ENCODE measurements at regions not wholly inside any gene's neighbourhood (a gene's known extent, or its start where the extent isn't known, plus 50 kb on each side); places are given as distances from the start of the nearest gene placed in this dataset.

DNA sequence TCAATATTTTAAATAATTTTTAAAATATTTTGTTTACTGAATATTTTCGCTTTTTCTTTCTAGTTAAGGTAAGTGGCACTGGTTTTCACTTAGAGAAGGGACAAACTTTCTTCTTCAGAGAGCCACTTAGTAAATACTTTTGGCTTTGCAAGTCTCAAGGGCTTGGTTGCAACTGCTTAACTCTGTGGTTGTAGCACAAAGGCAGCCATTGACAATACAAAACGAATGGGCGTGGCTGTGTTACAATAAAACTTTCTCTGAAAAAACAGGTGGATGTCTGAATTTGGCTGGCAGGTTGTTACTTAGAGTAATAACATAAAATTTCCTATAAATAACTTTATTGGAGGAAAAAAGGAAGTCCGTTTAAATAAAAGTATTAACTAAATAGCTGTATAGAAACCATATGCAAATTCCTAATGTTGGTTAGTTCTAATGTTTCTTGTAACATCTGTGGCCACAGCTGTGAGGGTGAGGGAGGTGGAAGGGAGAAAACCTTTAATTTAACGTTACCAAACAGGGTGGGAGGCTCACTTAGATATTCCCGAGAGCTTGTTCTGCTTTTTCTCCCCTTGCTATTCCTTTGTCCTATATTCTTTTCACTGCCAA lies 62.4 kb upstream of the TNP1 start:
- H3K23ac ChIP-seq (ENCODE audit: low read depth, low read length, poor library complexity): no peak overlapping the region
- H3K4me1 ChIP-seq (ENCODE audit: control insufficient read depth in 2 of 2, insufficient read depth in 1 of 2, low read depth in 1 of 2, low read length in 2 of 2): peaks cover 20 to 27% of the 10 kb centered on the region in 2 donors
- no peaks in the 10 kb centered on the region for H3K27me3 ChIP-seq (ENCODE audit: control insufficient read depth in 3 of 3, insufficient read depth in 3 of 3, low read depth in 1 of 3, low read length in 3 of 3)
- no peak overlapping the region for H3K27ac ChIP-seq (replicated peaks; ENCODE audit: low read length)
- H3K4me3 ChIP-seq (ENCODE audit: low read length in 2 of 2): no peak overlapping the region
- H2BK120ac ChIP-seq (ENCODE audit: low read depth, low read length): no peak overlapping the region
- WGBS, 2 donors (ENCODE audit: extremely low coverage in 2 of 2, insufficient read length in 2 of 2, insufficient replicate concordance in 1 of 2): no CpG with 5 or more reads among the region's 6 CpGs
- H3K18ac ChIP-seq (ENCODE audit: low read length): no peak overlapping the region
- H3K4ac ChIP-seq (ENCODE audit: low read length): no peak overlapping the region
- H2BK15ac ChIP-seq (ENCODE audit: low read length): no peak overlapping the region
- no peak overlapping the region for H4K8ac ChIP-seq (ENCODE audit: low read depth, low read length)
- H3K79me1 ChIP-seq (ENCODE audit: low read depth, low read length): no peaks in the 10 kb centered on the region
- H3K14ac ChIP-seq (ENCODE audit: low read length): no peak overlapping the region
- H2BK12ac ChIP-seq (ENCODE audit: low read length): no peak overlapping the region
- no peak for DNase-seq (ENCODE audit: low spot score)
- H2AFZ ChIP-seq (ENCODE audit: low read length): no peak overlapping the region
- H2BK5ac ChIP-seq (ENCODE audit: low read length): no peak overlapping the region
- H3K9me3 ChIP-seq (replicated peaks in 1 of 2; ENCODE audit: control insufficient read depth in 2 of 2, insufficient read depth in 1 of 2, low read depth in 1 of 2, low read length in 2 of 2): peaks cover 2 to 14% of the 10 kb centered on the region in 2 donors
- no peak overlapping the region for H3K4me2 ChIP-seq (ENCODE audit: insufficient read depth, low read length, poor library complexity, severe bottlenecking)
- H3K9ac ChIP-seq (ENCODE audit: low read depth, low read length, poor library complexity): no peak overlapping the region
- H3K36me3 ChIP-seq (replicated peaks in 1 of 2; ENCODE audit: control insufficient read depth in 2 of 2, insufficient read depth in 2 of 2, low read length in 2 of 2): no peaks in the 10 kb centered on the region
- H2AK5ac ChIP-seq (ENCODE audit: low read depth, low read length): no peak overlapping the region
- no peak overlapping the region for H4K91ac ChIP-seq (ENCODE audit: low read depth, low read length, poor library complexity)

DNA sequence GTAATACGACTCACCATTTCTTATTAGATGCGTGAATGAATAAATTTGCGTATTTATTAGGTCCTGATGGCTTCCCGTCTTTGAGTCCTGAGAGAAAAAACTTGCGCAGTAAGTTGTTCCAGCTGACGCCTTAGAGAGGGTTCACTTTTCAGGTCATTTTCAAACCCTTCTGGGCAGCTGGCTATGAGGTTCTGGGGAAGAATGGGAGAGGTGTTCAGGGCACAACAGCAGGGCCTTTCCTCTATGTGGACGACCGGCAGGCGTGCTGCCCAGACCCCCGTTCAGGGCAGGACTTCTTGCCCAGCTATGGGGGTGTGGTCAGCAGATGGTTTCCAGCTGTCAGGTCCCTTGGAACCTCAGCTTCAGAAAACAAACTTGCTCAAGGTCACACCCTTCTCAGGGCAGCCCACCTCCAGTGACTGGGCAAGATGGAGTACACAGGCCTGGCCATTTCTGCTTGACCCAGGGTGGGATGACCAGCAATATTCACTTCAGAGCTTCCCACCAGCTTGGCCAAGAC lies 61.1 kb upstream of the TNP1 start:
- no peaks in the 10 kb centered on the region for H3K79me1 ChIP-seq (ENCODE audit: low read depth, low read length)
- no peak overlapping the region for H3K14ac ChIP-seq (ENCODE audit: low read length)
- peak overlapping the region; percentile 54 for H3K18ac ChIP-seq (ENCODE audit: low read length)
- no peak overlapping the region for H3K4me3 ChIP-seq (ENCODE audit: low read length in 2 of 2)
- no peak overlapping the region for H4K91ac ChIP-seq (ENCODE audit: low read depth, low read length, poor library complexity)
- no peak overlapping the region for H4K8ac ChIP-seq (ENCODE audit: low read depth, low read length)
- no peak overlapping the region for H2BK12ac ChIP-seq (ENCODE audit: low read length)
- no peak overlapping the region for H2BK5ac ChIP-seq (ENCODE audit: low read length)
- no peak overlapping the region for H3K4ac ChIP-seq (ENCODE audit: low read length)
- H3K9me3 ChIP-seq (replicated peaks in 1 of 2; ENCODE audit: control insufficient read depth in 2 of 2, insufficient read depth in 1 of 2, low read depth in 1 of 2, low read length in 2 of 2): peaks cover 2 to 19% of the 10 kb centered on the region in 2 donors
- H3K4me2 ChIP-seq (ENCODE audit: insufficient read depth, low read length, poor library complexity, severe bottlenecking): no peak overlapping the region
- peak overlapping the region; percentile 50 for H2AK5ac ChIP-seq (ENCODE audit: low read depth, low read length)
- no peak overlapping the region for H3K23ac ChIP-seq (ENCODE audit: low read depth, low read length, poor library complexity)
- no CpG with 5 or more reads among the region's 10 CpGs for WGBS, 2 donors (ENCODE audit: extremely low coverage in 2 of 2, insufficient read length in 2 of 2, insufficient replicate concordance in 1 of 2)
- peaks cover 21 to 24% of the 10 kb centered on the region in 2 donors for H3K4me1 ChIP-seq (ENCODE audit: control insufficient read depth in 2 of 2, insufficient read depth in 1 of 2, low read depth in 1 of 2, low read length in 2 of 2)
- DNase-seq (ENCODE audit: low spot score): no peak
- H3K36me3 ChIP-seq (replicated peaks in 1 of 2; ENCODE audit: control insufficient read depth in 2 of 2, insufficient read depth in 2 of 2, low read length in 2 of 2): no peaks in the 10 kb centered on the region
- H3K27me3 ChIP-seq (ENCODE audit: control insufficient read depth in 3 of 3, insufficient read depth in 3 of 3, low read depth in 1 of 3, low read length in 3 of 3): no peaks in the 10 kb centered on the region
- H2AFZ ChIP-seq (ENCODE audit: low read length): no peak overlapping the region
- H3K9ac ChIP-seq (ENCODE audit: low read depth, low read length, poor library complexity): no peak overlapping the region
- no peak overlapping the region for H2BK120ac ChIP-seq (ENCODE audit: low read depth, low read length)
- H3K27ac ChIP-seq (replicated peaks; ENCODE audit: low read length): no peak overlapping the region
- H2BK15ac ChIP-seq (ENCODE audit: low read length): no peak overlapping the region

DNA sequence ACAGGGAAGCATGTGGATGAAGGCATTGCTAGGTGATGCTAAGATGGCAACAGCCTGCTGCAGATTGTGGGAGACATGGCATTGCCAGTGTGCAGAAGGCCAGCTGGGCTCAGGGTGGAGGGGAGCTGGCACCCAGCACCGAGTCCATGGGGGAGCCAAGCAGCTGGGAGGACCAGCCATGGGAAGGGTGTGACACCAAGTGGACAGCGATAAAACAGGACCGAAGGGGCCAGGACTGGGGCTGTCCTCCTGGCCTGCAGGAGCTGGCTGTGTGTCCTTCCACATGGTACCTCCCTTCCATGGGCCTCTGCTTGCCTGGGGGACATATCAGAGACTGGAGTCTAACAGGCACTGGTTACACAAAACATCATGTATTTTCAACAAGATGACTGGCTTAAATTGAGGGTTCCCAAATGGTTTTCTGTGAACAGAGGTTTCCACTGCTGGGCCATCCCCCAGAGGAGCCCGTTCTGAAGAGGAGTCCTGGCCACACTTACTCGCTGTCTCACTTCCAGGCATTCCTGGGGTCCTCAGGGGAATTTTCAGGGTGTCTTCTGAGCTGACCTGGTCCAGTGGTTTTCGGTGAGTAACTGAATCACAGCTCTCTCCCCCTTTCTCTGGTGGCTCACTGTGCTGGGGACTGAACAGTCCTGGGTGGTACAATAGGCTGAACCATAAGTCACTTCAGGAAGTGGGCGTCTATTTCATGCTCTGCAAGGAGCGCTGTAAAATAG lies 60.4 kb upstream of the TNP1 start:
- peak overlapping the region; percentile 26 for H2AFZ ChIP-seq (ENCODE audit: low read length)
- peak overlapping the region; percentile 59 for H3K4ac ChIP-seq (ENCODE audit: low read length)
- no CpG with 5 or more reads among the region's 8 CpGs for WGBS, 2 donors (ENCODE audit: extremely low coverage in 2 of 2, insufficient read length in 2 of 2, insufficient replicate concordance in 1 of 2)
- H4K91ac ChIP-seq (ENCODE audit: low read depth, low read length, poor library complexity): peak overlapping the region; percentile 19
- peaks cover 22 to 25% of the 10 kb centered on the region in 2 donors for H3K4me1 ChIP-seq (ENCODE audit: control insufficient read depth in 2 of 2, insufficient read depth in 1 of 2, low read depth in 1 of 2, low read length in 2 of 2)
- H3K4me3 ChIP-seq (ENCODE audit: low read length in 2 of 2): no peak overlapping the region
- no peaks in the 10 kb centered on the region for H3K27me3 ChIP-seq (ENCODE audit: control insufficient read depth in 3 of 3, insufficient read depth in 3 of 3, low read depth in 1 of 3, low read length in 3 of 3)
- H2BK15ac ChIP-seq (ENCODE audit: low read length): peak overlapping the region; percentile 30
- no peak for DNase-seq (ENCODE audit: low spot score)
- peak overlapping the region; percentile 84 for H3K18ac ChIP-seq (ENCODE audit: low read length)
- peak overlapping the region; percentile 70 for H2AK5ac ChIP-seq (ENCODE audit: low read depth, low read length)
- no peak overlapping the region for H3K14ac ChIP-seq (ENCODE audit: low read length)
- H2BK120ac ChIP-seq (ENCODE audit: low read depth, low read length): no peak overlapping the region
- H3K27ac ChIP-seq (replicated peaks; ENCODE audit: low read length): no peak overlapping the region
- H3K36me3 ChIP-seq (replicated peaks in 1 of 2; ENCODE audit: control insufficient read depth in 2 of 2, insufficient read depth in 2 of 2, low read length in 2 of 2): no peaks in the 10 kb centered on the region
- H2BK5ac ChIP-seq (ENCODE audit: low read length): peak overlapping the region; percentile 27
- peak overlapping the region; percentile 9 for H4K8ac ChIP-seq (ENCODE audit: low read depth, low read length)
- no peak overlapping the region for H3K9ac ChIP-seq (ENCODE audit: low read depth, low read length, poor library complexity)
- H3K4me2 ChIP-seq (ENCODE audit: insufficient read depth, low read length, poor library complexity, severe bottlenecking): no peak overlapping the region
- H3K79me1 ChIP-seq (ENCODE audit: low read depth, low read length): no peaks in the 10 kb centered on the region
- peaks cover 2 to 20% of the 10 kb centered on the region in 2 donors for H3K9me3 ChIP-seq (replicated peaks in 1 of 2; ENCODE audit: control insufficient read depth in 2 of 2, insufficient read depth in 1 of 2, low read depth in 1 of 2, low read length in 2 of 2)
- H3K23ac ChIP-seq (ENCODE audit: low read depth, low read length, poor library complexity): no peak overlapping the region
- H2BK12ac ChIP-seq (ENCODE audit: low read length): peak overlapping the region; percentile 79

DNA sequence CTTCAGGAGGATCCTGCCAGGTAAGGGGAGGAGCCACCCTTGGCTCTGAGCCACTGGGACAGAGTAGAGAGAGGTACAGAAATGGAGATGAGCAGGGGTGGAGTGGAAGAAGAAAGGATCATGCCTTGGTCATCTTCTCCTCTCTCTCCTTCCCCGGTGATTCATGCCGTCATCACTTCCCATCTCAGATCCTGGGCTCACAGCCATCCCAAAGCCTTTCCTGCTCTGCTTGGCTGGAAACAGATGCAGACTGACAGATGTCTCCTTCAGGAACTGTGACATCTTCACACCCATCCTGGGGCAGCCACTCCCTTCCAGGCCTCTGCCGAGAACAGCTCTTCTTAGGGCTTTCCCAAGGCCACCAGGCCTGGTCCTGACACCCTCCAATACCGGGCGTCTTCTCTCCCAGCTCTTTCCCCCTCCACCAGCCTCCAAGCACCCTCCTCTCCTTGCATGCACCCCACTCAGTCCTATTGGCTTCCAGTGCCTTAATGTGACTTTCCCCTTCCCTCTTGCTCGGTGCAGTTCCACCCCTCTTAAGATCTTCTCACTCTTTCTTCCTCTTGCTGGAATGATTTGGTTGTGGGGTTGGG lies 58.3 kb upstream of the TNP1 start:
- peak overlapping the region; percentile 25 for H3K14ac ChIP-seq (ENCODE audit: low read length)
- no peak overlapping the region for H3K23ac ChIP-seq (ENCODE audit: low read depth, low read length, poor library complexity)
- H3K4ac ChIP-seq (ENCODE audit: low read length): no peak overlapping the region
- no peak overlapping the region for H2BK5ac ChIP-seq (ENCODE audit: low read length)
- H3K4me1 ChIP-seq (ENCODE audit: control insufficient read depth in 2 of 2, insufficient read depth in 1 of 2, low read depth in 1 of 2, low read length in 2 of 2): peaks cover 26 to 28% of the 10 kb centered on the region in 2 donors
- no peak overlapping the region for H3K27ac ChIP-seq (replicated peaks; ENCODE audit: low read length)
- peak overlapping the region; percentile 24 for H3K18ac ChIP-seq (ENCODE audit: low read length)
- no peak overlapping the region for H2AK5ac ChIP-seq (ENCODE audit: low read depth, low read length)
- no peak overlapping the region for H4K91ac ChIP-seq (ENCODE audit: low read depth, low read length, poor library complexity)
- H2AFZ ChIP-seq (ENCODE audit: low read length): no peak overlapping the region
- no peaks in the 10 kb centered on the region for H3K27me3 ChIP-seq (ENCODE audit: control insufficient read depth in 3 of 3, insufficient read depth in 3 of 3, low read depth in 1 of 3, low read length in 3 of 3)
- no CpG with 5 or more reads among the region's 6 CpGs for WGBS, 2 donors (ENCODE audit: extremely low coverage in 2 of 2, insufficient read length in 2 of 2, insufficient replicate concordance in 1 of 2)
- no peak overlapping the region for H2BK12ac ChIP-seq (ENCODE audit: low read length)
- DNase-seq (ENCODE audit: low spot score): no peak
- H2BK15ac ChIP-seq (ENCODE audit: low read length): no peak overlapping the region
- no peak overlapping the region for H3K9ac ChIP-seq (ENCODE audit: low read depth, low read length, poor library complexity)
- H3K79me1 ChIP-seq (ENCODE audit: low read depth, low read length): no peaks in the 10 kb centered on the region
- no peak overlapping the region for H3K4me2 ChIP-seq (ENCODE audit: insufficient read depth, low read length, poor library complexity, severe bottlenecking)
- no peaks in the 10 kb centered on the region for H3K36me3 ChIP-seq (replicated peaks in 1 of 2; ENCODE audit: control insufficient read depth in 2 of 2, insufficient read depth in 2 of 2, low read length in 2 of 2)
- no peak overlapping the region for H2BK120ac ChIP-seq (ENCODE audit: low read depth, low read length)
- no peak overlapping the region for H3K4me3 ChIP-seq (ENCODE audit: low read length in 2 of 2)
- no peak overlapping the region for H4K8ac ChIP-seq (ENCODE audit: low read depth, low read length)
- peaks cover 2 to 13% of the 10 kb centered on the region in 2 donors for H3K9me3 ChIP-seq (replicated peaks in 1 of 2; ENCODE audit: control insufficient read depth in 2 of 2, insufficient read depth in 1 of 2, low read depth in 1 of 2, low read length in 2 of 2)

All from neuronal stem cell (in vitro differentiated cells).